SK-N-SH (cell line): ENCODE measurements at regions not wholly inside any gene's neighbourhood (a gene's known extent, or its start where the extent isn't known, plus 50 kb on each side); places are given as distances from the start of the nearest gene placed in this dataset.

Source experiments
- CTCF ChIA-PET: fragments of 300-600, 350-600 bp; formaldehyde crosslinking; extraction: SDS; loops from one replicate; lab custom pipeline; 2021; lab: Yijun Ruan, JAX
- POLR2A ChIA-PET: fragments of 350-600 bp; sonication (Branson Sonifier 250); formaldehyde crosslinking; extraction: SDS; loops from one replicate; lab custom pipeline; 2020; ENCODE audit warnings: antibody characterized with exemption, inconsistent platforms; lab: Yijun Ruan, JAX
- DNase-seq: peaks from one replicate; pipeline ENCODE4 v3.0.0; 2012
- H2AFZ ChIP-seq: fragments of 200-600 bp; sonication (generic); 2 replicates; pipeline ENCODE4 v1.8.1; 2016; ENCODE audit warnings: antibody characterized with exemption, mild to moderate bottlenecking, low read depth
- H3F3A ChIP-seq: fragments of 200-600 bp; sonication (generic); replicated peaks from 2 replicates; pipeline ENCODE3; 2016; ENCODE audit warnings: antibody characterized with exemption, mild to moderate bottlenecking; ENCODE audit not compliant: insufficient read depth
- H3K27ac ChIP-seq, 2 experiments: fragments of 200-500 bp in 1 of 2; fragments of 200-600 bp in 1 of 2; sonication (Bioruptor generic) in 1 of 2; sonication (generic), shearing (Covaris generic) in 1 of 2; 2 replicates each; pipeline versions ENCODE4 v1.5.1 to v1.6.1; 2014 to 2016; ENCODE audit warnings: low read depth in 2 of 2, inconsistent platforms in 1 of 2, low read length in 1 of 2, mild to moderate bottlenecking in 1 of 2, mixed read lengths in 1 of 2
- H3K27me3 ChIP-seq: fragments of 200-600 bp; sonication (generic), shearing (Covaris generic); 2 replicates; pipeline ENCODE4 v1.6.1; 2016; ENCODE audit warnings: mixed run types; ENCODE audit not compliant: insufficient read depth
- H3K36me3 ChIP-seq, 2 experiments: fragments of 200-500 bp in 1 of 2; fragments of 200-600 bp in 1 of 2; sonication (Bioruptor generic) in 1 of 2; sonication (generic) in 1 of 2; replicated peaks in 1 of 2; 2 replicates each; pipeline versions ENCODE3 to v1.5.1; 2014 to 2016; ENCODE audit warnings: low read length in 1 of 2, mild to moderate bottlenecking in 1 of 2; ENCODE audit not compliant: insufficient read depth in 2 of 2, control insufficient read depth in 1 of 2
- H3K4me1 ChIP-seq, 2 experiments: fragments of 200-500 bp in 1 of 2; fragments of 200-600 bp in 1 of 2; sonication (Bioruptor generic) in 1 of 2; sonication (generic), shearing (Covaris generic) in 1 of 2; 2 replicates each; pipeline versions ENCODE4 v1.5.1 to v1.6.1; 2014 to 2016; ENCODE audit warnings: low read depth in 1 of 2, low read length in 1 of 2, mixed run types in 1 of 2; ENCODE audit not compliant: insufficient read depth in 2 of 2, control insufficient read depth in 1 of 2
- H3K4me2 ChIP-seq: fragments of 200-600 bp; sonication (generic), shearing (Covaris generic); 2 replicates; pipeline ENCODE4 v1.6.1; 2017; ENCODE audit warnings: mixed run types
- H3K4me3 ChIP-seq, 2 experiments: fragments of 200-500 bp in 1 of 2; fragments of 200-600 bp in 1 of 2; sonication (Bioruptor generic) in 1 of 2; sonication (generic), shearing (Covaris generic) in 1 of 2; 2 replicates each; pipeline versions ENCODE4 v1.5.1 to v1.8.1; 2014 to 2016; ENCODE audit warnings: low read depth in 2 of 2, inconsistent platforms in 1 of 2, low read length in 1 of 2, mild to moderate bottlenecking in 1 of 2, mixed read lengths in 1 of 2, moderate library complexity in 1 of 2
- H3K79me2 ChIP-seq: fragments of 200-600 bp; sonication (generic); 2 replicates; pipeline ENCODE4 v1.8.1; 2017; ENCODE audit warnings: mild to moderate bottlenecking; ENCODE audit not compliant: insufficient read depth
- H3K9ac ChIP-seq: fragments of 200-600 bp; sonication (generic); 2 replicates; pipeline ENCODE4 v1.6.1; 2017; ENCODE audit warnings: mixed run types
- H3K9me2 ChIP-seq: fragments of 200-600 bp; sonication (generic); 2 replicates; pipeline ENCODE4 v1.6.1; 2017; ENCODE audit warnings: mixed run types
- H3K9me3 ChIP-seq: fragments of 200-600 bp; sonication (generic); 2 replicates; pipeline ENCODE4 v1.6.1; 2017; ENCODE audit warnings: mixed run types, mild to moderate bottlenecking, moderate library complexity
- H4K20me1 ChIP-seq: fragments of 200-600 bp; sonication (generic); 2 replicates; pipeline ENCODE4 v1.6.1; 2017; ENCODE audit warnings: mild to moderate bottlenecking, mixed run types; ENCODE audit not compliant: insufficient read depth
- CTCF ChIP-seq: fragments of 200-600 bp; sonication (generic); IDR thresholded peaks from 2 replicates; pipeline ENCODE4 v1.6.1; 2017; ENCODE audit warnings: antibody characterized with exemption, mild to moderate bottlenecking, moderate library complexity
- ELF1 ChIP-seq: IDR thresholded peaks from 2 replicates; pipeline ENCODE4 v1.4.0; 2012
- EP300 ChIP-seq, 2 experiments: IDR thresholded peaks; 2 replicates each; pipeline versions ENCODE4 v1.4.0 to v1.6.1; 2012; ENCODE audit warnings: borderline replicate concordance in 1 of 2, low read depth in 1 of 2, low read length in 1 of 2
- FOSL2 ChIP-seq: IDR thresholded peaks from 2 replicates; pipeline ENCODE4 v1.4.0; 2012; ENCODE audit warnings: low read depth, mild to moderate bottlenecking, moderate library complexity, borderline replicate concordance
- GABPA ChIP-seq: IDR thresholded peaks from 2 replicates; pipeline ENCODE4 v1.4.0; 2012; ENCODE audit warnings: low read depth, mild to moderate bottlenecking
- IRF3 ChIP-seq: fragments of 150-350 bp; IDR thresholded peaks from 2 replicates; pipeline ENCODE4 v1.6.1; 2016; ENCODE audit warnings: mild to moderate bottlenecking, low read depth, low read length
- MAX ChIP-seq: IDR thresholded peaks from 2 replicates; pipeline ENCODE4 v1.4.0; 2012; ENCODE audit warnings: low read depth
- MXI1 ChIP-seq: IDR thresholded peaks from 2 replicates; pipeline ENCODE4 v1.6.1; 2012; ENCODE audit warnings: mild to moderate bottlenecking, low read depth, low read length, improper control_type of control experiment
- PBX3 ChIP-seq: IDR thresholded peaks from 2 replicates; pipeline ENCODE4; 2012
- POLR2AphosphoS5 ChIP-seq: IDR thresholded peaks from 2 replicates; pipeline ENCODE4 v1.6.1; 2012; ENCODE audit warnings: low read depth, low read length
- REST ChIP-seq: IDR thresholded peaks from 2 replicates; pipeline ENCODE4 v1.6.1; 2012; ENCODE audit warnings: mild to moderate bottlenecking, low read depth, low read length, moderate library complexity
- RFX5 ChIP-seq: IDR thresholded peaks from 2 replicates; pipeline ENCODE4 v1.6.1; 2012; ENCODE audit warnings: mild to moderate bottlenecking, improper control_type of control experiment, low read length
- SMC3 ChIP-seq: IDR thresholded peaks from 2 replicates; pipeline ENCODE4 v1.6.1; 2012; ENCODE audit warnings: low read depth, low read length, improper control_type of control experiment
- TCF12 ChIP-seq: IDR thresholded peaks from 2 replicates; pipeline ENCODE4 v1.4.0; 2012
- YY1 ChIP-seq: IDR thresholded peaks from 2 replicates; pipeline ENCODE4 v1.4.0; 2012; ENCODE audit warnings: low read depth, mild to moderate bottlenecking
- WGBS: methylation state at CpG from one replicate; pipeline ENCODE4 v1.1.6; 2017; ENCODE audit warnings: low lambda C conversion rate; 5-methylcytosine and 5-hydroxymethylcytosine counted together

- H3K4me2 ChIP-seq = no peak overlapping the region
- WGBS = 75% methylated on average over 6 of the region's 6 CpGs
- TF ChIP-seq REST (no peak), IRF3 (no peak), TCF12 (no peak)
- TF ChIP-seq, all 33 proteins: peak for 0
- POLR2A ChIA-PET = no interaction called here
- no peaks in the 10 kb centered on the region for H3K79me2 ChIP-seq
- no peak overlapping the region for H3K27ac ChIP-seq
- H3K9me2 ChIP-seq = no peaks in the 10 kb centered on the region
- H3K36me3 ChIP-seq = no peaks in the 10 kb centered on the region
- H3K9me3 ChIP-seq = no peaks in the 10 kb centered on the region
- CTCF ChIA-PET = no interaction called here
- no peaks in the 10 kb centered on the region for H3K4me1 ChIP-seq
- no peaks in the 10 kb centered on the region for H3F3A ChIP-seq
- no peak for DNase-seq
- no peaks in the 10 kb centered on the region for H4K20me1 ChIP-seq
- H3K4me3 ChIP-seq = no peak overlapping the region
- H3K27me3 ChIP-seq = no peaks in the 10 kb centered on the region
- H2AFZ ChIP-seq = no peak overlapping the region
- H3K9ac ChIP-seq = no peak overlapping the region
These were observed 87.3 kb upstream of the CTSC start for GRCh38 chr11:88424881-88425280.

- no peak overlapping the region for H3K27ac ChIP-seq
- WGBS = 91% methylated on average over 1 of the region's 1 CpG
These were observed 84.0 kb upstream of the CTSC start for GRCh38 chr11:88421530-88421929.

More at GRCh38 chr11:88421530-88421929, 84.0 kb upstream of the CTSC start:
- Histone ChIP-seq H3K79me2 (no peaks in the 10 kb centered on the region), H3K9ac (no peak overlapping the region), H3F3A (no peaks in the 10 kb centered on the region), H2AFZ (no peak overlapping the region), H3K4me1 (no peaks in the 10 kb centered on the region)
- no peak for TF ChIP-seq ELF1
- TF ChIP-seq SMC3 = no peak
- TF ChIP-seq GABPA = no peak
- TF ChIP-seq MXI1 = no peak
- TF ChIP-seq MAX = no peak
- no peak for TF ChIP-seq RFX5
- no peak for TF ChIP-seq PBX3
- no peak for TF ChIP-seq EP300 (IDR thresholded peaks at IDR 0.05; ENCODE audit: borderline replicate concordance in 1 of 2, low read depth in 1 of 2, low read length in 1 of 2)
- no peak for TF ChIP-seq YY1
- no peak for TF ChIP-seq FOSL2
- TF ChIP-seq CTCF = no peak
- TF ChIP-seq POLR2AphosphoS5 = no peak
- TF ChIP-seq, all 33 proteins: peak for 0
- Histone ChIP-seq H3K9me2 (no peaks in the 10 kb centered on the region), H3K4me2 (no peak overlapping the region), H3K36me3 (no peaks in the 10 kb centered on the region), H3K9me3 (no peaks in the 10 kb centered on the region), H3K4me3 (no peak overlapping the region), H4K20me1 (no peaks in the 10 kb centered on the region), H3K27me3 (no peaks in the 10 kb centered on the region)
- POLR2A ChIA-PET = no interaction called here
- CTCF ChIA-PET = no interaction called here
- no peak for DNase-seq
